Activated naive CD4-positive, alpha-beta T cell treated with Interleukin-2 at 50 U/mL for 16 hours (primary cell): ENCODE measurements at regions not wholly inside any gene's neighbourhood (a gene's known extent, or its start where the extent isn't known, plus 50 kb on each side); places are given as distances from the start of the nearest gene placed in this dataset.
"Not testable (repeated sequence)": the region's sequence is repeated elsewhere in the genome, so short reads cannot be mapped to it uniquely, and the experiment has no call there.

Experiments used
- DNase-seq: peaks from one replicate; pipeline ENCODE4 v3.0.0-alpha.2; 2020

GRCh38 chrX:120752431-120753082 lies 122.7 kb upstream of the C1GALT1C1 start:
- DNase-seq = no peak

- no peak for DNase-seq
These were observed 121.8 kb upstream of the C1GALT1C1 start for GRCh38 chrX:120751683-120752082.

GRCh38 chrX:120750381-120750780 lies 120.5 kb upstream of the C1GALT1C1 start:
- no peak for DNase-seq

- no peak for DNase-seq
These were observed 119.4 kb upstream of the C1GALT1C1 start for GRCh38 chrX:120749141-120749846.

- DNase-seq = no peak
These were observed 116.3 kb upstream of the C1GALT1C1 start for GRCh38 chrX:120746153-120746552.

GRCh38 chrX:120742946-120743665 lies 113.3 kb upstream of the C1GALT1C1 start:
- DNase-seq = no peak

GRCh38 chrX:120741452-120741851 lies 111.6 kb upstream of the C1GALT1C1 start:
- no peak for DNase-seq

GRCh38 chrX:120740072-120740471 lies 110.2 kb upstream of the C1GALT1C1 start:
- no peak for DNase-seq

- no peak for DNase-seq
These were observed 109.4 kb upstream of the C1GALT1C1 start for GRCh38 chrX:120739300-120739699.

- DNase-seq = no peak
These were observed 107.1 kb upstream of the C1GALT1C1 start for GRCh38 chrX:120736989-120737388.

- DNase-seq = no peak
These were observed 106.1 kb upstream of the C1GALT1C1 start for GRCh38 chrX:120735966-120736365.

GRCh38 chrX:120732879-120733278 lies 103.0 kb upstream of the C1GALT1C1 start:
- no peak for DNase-seq

GRCh38 chrX:120732461-120732860 lies 102.6 kb upstream of the C1GALT1C1 start:
- DNase-seq = no peak

GRCh38 chrX:120731386-120731785 lies 101.5 kb upstream of the C1GALT1C1 start:
- DNase-seq = no peak

- not testable (repeated sequence) for DNase-seq
These were observed 99.8 kb upstream of the C1GALT1C1 start for GRCh38 chrX:120729506-120730255.

GRCh38 chrX:120727911-120728310 lies 98.1 kb upstream of the C1GALT1C1 start:
- DNase-seq = no peak

GRCh38 chrX:120727452-120727851 lies 97.6 kb upstream of the C1GALT1C1 start:
- no peak for DNase-seq

GRCh38 chrX:120726294-120726693 lies 96.4 kb upstream of the C1GALT1C1 start:
- DNase-seq = no peak

GRCh38 chrX:120725874-120726273 lies 96.0 kb upstream of the C1GALT1C1 start:
- DNase-seq = no peak

GRCh38 chrX:120719622-120720021 lies 89.8 kb upstream of the C1GALT1C1 start:
- no peak for DNase-seq

- DNase-seq = no peak
These were observed 89.1 kb upstream of the C1GALT1C1 start for GRCh38 chrX:120718969-120719368.

GRCh38 chrX:120702337-120702736 lies 72.5 kb upstream of the C1GALT1C1 start:
- not testable (repeated sequence) for DNase-seq

GRCh38 chrX:120697053-120697452 lies 67.2 kb upstream of the C1GALT1C1 start:
- peak; percentile 15 for DNase-seq
